Ishikawa (cell line): ENCODE measurements at regions not wholly inside any gene's neighbourhood (a gene's known extent, or its start where the extent isn't known, plus 50 kb on each side); places are given as distances from the start of the nearest gene placed in this dataset.

Experiments
- CEBPB ChIP-seq: IDR thresholded peaks from 2 replicates; pipeline ENCODE4 v1.6.1; 2012
- EGR1 ChIP-seq: IDR thresholded peaks from 2 replicates; pipeline ENCODE4 v1.6.1; 2012
- EP300 ChIP-seq: IDR thresholded peaks from 2 replicates; pipeline ENCODE4 v1.6.1; 2012; ENCODE audit warnings: borderline replicate concordance
- FOXM1 ChIP-seq: IDR thresholded peaks from 2 replicates; pipeline ENCODE4 v1.6.1; 2012; ENCODE audit warnings: low read depth, borderline replicate concordance
- MAX ChIP-seq: IDR thresholded peaks from 2 replicates; pipeline ENCODE4 v1.6.1; 2012
- RAD21 ChIP-seq: IDR thresholded peaks from 2 replicates; pipeline ENCODE4 v1.6.1; 2012; ENCODE audit warnings: low read depth
- USF1 ChIP-seq: IDR thresholded peaks from 2 replicates; pipeline ENCODE4 v1.6.1; 2012
- TF ChIP-seq, protein P1 (sequence below): IDR thresholded peaks from 2 replicates; pipeline ENCODE4 v1.6.1; 2012; ENCODE audit warnings: low read depth, mild to moderate bottlenecking

- TF ChIP-seq, protein P1, sequence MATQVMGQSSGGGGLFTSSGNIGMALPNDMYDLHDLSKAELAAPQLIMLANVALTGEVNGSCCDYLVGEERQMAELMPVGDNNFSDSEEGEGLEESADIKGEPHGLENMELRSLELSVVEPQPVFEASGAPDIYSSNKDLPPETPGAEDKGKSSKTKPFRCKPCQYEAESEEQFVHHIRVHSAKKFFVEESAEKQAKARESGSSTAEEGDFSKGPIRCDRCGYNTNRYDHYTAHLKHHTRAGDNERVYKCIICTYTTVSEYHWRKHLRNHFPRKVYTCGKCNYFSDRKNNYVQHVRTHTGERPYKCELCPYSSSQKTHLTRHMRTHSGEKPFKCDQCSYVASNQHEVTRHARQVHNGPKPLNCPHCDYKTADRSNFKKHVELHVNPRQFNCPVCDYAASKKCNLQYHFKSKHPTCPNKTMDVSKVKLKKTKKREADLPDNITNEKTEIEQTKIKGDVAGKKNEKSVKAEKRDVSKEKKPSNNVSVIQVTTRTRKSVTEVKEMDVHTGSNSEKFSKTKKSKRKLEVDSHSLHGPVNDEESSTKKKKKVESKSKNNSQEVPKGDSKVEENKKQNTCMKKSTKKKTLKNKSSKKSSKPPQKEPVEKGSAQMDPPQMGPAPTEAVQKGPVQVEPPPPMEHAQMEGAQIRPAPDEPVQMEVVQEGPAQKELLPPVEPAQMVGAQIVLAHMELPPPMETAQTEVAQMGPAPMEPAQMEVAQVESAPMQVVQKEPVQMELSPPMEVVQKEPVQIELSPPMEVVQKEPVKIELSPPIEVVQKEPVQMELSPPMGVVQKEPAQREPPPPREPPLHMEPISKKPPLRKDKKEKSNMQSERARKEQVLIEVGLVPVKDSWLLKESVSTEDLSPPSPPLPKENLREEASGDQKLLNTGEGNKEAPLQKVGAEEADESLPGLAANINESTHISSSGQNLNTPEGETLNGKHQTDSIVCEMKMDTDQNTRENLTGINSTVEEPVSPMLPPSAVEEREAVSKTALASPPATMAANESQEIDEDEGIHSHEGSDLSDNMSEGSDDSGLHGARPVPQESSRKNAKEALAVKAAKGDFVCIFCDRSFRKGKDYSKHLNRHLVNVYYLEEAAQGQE: no peak
- TF ChIP-seq USF1: no peak
- TF ChIP-seq EGR1: no peak
- no peak for TF ChIP-seq FOXM1
- TF ChIP-seq EP300: no peak
- no peak for TF ChIP-seq MAX
- no peak for TF ChIP-seq RAD21
- TF ChIP-seq CEBPB: no peak
Observed at GRCh38 chr6:18055714-18056382, 66.6 kb downstream of the NHLRC1 start.
